Activated B cell treated with CpG ODN at 0.5 μM for 24 hours (primary cell): ENCODE measurements at regions not wholly inside any gene's neighbourhood (a gene's known extent, or its start where the extent isn't known, plus 50 kb on each side); places are given as distances from the start of the nearest gene placed in this dataset.
"Not testable (repeated sequence)": the region's sequence is repeated elsewhere in the genome, so short reads cannot be mapped to it uniquely, and the experiment has no call there.

ENCODE experiments used
- ATAC-seq: fragments of 200-7000 bp; cut with Tn5 transposase; one replicate; pipeline ENCODE4 v1.10.0; 2021; ENCODE audit warnings: low read depth, mild to moderate bottlenecking, moderate library complexity
- CTCF ChIA-PET: fragments of 350-600 bp; sonication (Branson Sonifier 250); formaldehyde crosslinking; loops from one replicate; lab custom pipeline; 2021; ENCODE audit warnings: antibody characterized with exemption; lab: Charles Lee
- POLR2A ChIA-PET: fragments of 350-600 bp; sonication (Branson Sonifier 250); formaldehyde crosslinking; loops from one replicate; lab custom pipeline; 2021; ENCODE audit warnings: antibody characterized with exemption; lab: Charles Lee
- DNase-seq: peaks from one replicate; pipeline ENCODE4 v3.0.0; 2022
- H3K27ac Mint-ChIP-seq: one replicate; pipeline ENCODE4 v1.8.0; 2020; ENCODE audit warnings: mixed read lengths
- H3K27me3 Mint-ChIP-seq: one replicate; pipeline ENCODE4 v1.8.0; 2021; ENCODE audit warnings: mixed read lengths
- H3K36me3 Mint-ChIP-seq: one replicate; pipeline ENCODE4 v1.8.0; 2021; ENCODE audit warnings: low read depth, mixed read lengths
- H3K4me1 Mint-ChIP-seq: one replicate; pipeline ENCODE4 v1.8.0; 2021; ENCODE audit warnings: mixed read lengths
- H3K4me3 Mint-ChIP-seq: one replicate; pipeline ENCODE4 v1.8.0; 2020; ENCODE audit warnings: mild to moderate bottlenecking, mixed read lengths
- H3K9me3 Mint-ChIP-seq: one replicate; pipeline ENCODE4 v1.8.0; 2020; ENCODE audit warnings: mixed read lengths
- intact Hi-C: fragments of 100-400 bp; cut with micrococcal nuclease; formaldehyde crosslinking; loops from one replicate; pipeline ENCODE4 v1.15.1; 2024
- TF ChIP-seq, protein P1 (sequence below): fragments of 200-600 bp; IDR thresholded peaks from one replicate; pipeline ENCODE4 v1.8.0; 2022; ENCODE audit warnings: antibody characterized with exemption, mild to moderate bottlenecking

DNA sequence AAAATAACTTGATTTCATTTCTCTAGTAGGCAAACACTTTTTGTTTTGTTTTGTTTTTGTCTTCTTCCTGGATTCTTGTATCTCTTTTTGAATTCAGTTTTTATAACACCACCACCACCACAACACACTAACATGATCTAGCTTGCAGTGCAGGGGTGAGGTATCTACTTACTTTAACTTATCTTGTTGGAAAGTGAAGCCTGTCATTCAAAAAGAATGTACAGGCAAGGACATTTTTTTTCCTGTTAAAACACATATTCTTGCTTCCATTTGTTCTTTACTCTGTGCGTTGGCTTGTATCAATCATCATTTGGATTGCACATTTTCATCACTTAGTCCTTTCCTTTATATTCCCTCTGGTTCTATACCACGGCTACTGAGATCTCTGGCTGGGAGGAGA is 824.2 kb downstream of the PLCL1 start:
- TF ChIP-seq, protein P1, sequence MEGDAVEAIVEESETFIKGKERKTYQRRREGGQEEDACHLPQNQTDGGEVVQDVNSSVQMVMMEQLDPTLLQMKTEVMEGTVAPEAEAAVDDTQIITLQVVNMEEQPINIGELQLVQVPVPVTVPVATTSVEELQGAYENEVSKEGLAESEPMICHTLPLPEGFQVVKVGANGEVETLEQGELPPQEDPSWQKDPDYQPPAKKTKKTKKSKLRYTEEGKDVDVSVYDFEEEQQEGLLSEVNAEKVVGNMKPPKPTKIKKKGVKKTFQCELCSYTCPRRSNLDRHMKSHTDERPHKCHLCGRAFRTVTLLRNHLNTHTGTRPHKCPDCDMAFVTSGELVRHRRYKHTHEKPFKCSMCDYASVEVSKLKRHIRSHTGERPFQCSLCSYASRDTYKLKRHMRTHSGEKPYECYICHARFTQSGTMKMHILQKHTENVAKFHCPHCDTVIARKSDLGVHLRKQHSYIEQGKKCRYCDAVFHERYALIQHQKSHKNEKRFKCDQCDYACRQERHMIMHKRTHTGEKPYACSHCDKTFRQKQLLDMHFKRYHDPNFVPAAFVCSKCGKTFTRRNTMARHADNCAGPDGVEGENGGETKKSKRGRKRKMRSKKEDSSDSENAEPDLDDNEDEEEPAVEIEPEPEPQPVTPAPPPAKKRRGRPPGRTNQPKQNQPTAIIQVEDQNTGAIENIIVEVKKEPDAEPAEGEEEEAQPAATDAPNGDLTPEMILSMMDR = no peak
- DNase-seq (no peak), ATAC-seq (no peak)
- no peaks in the 10 kb centered on the region for H3K9me3 Mint-ChIP-seq
- POLR2A ChIA-PET = no interaction called here
- intact Hi-C loops = no loop called here
- CTCF ChIA-PET = no interaction called here
- no peaks in the 10 kb centered on the region for H3K27me3 Mint-ChIP-seq
- H3K27ac Mint-ChIP-seq = no peak overlapping the region
- no peaks in the 10 kb centered on the region for H3K4me1 Mint-ChIP-seq
- no peaks in the 10 kb centered on the region for H3K36me3 Mint-ChIP-seq
- H3K4me3 Mint-ChIP-seq = no peak overlapping the region

DNA sequence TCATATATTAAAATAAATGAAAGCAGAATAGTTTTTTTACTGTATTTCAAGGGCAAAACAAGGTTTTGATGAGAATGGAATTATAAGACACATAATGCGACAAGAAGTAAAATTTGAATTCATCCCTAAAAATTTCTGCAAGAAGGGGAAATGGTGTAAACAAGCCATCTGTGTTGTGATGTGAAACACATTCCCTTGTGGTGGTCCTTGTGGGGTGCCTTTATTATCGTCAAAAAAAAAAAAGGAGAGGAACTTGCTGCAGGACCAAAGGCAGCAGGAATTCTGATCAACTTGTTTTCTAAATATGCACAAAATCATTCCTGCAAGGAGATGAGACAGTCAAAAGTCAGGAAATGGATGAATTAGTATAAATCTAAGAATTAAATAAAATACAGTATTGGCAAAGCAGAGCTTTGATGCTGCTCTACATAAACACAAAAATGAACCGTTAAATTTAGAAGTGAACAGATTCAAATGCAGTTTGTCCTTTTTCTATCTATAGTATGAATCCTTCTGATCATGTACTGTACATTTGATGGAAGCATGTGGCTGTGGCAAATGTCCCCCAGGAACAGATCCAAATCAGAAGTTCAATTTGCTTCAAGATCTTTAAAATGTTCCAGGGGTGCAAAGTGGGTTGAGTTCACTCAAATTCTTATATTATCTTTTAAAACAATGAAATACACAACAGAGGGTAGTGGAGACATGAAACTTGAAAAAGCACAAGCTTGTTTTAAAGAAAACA is 818.8 kb downstream of the PLCL1 start:
- TF ChIP-seq, protein P1 = no peak
- no peaks in the 10 kb centered on the region for H3K4me1 Mint-ChIP-seq
- ATAC-seq (no peak), DNase-seq (no peak)
- no peak overlapping the region for H3K27ac Mint-ChIP-seq
- no peaks in the 10 kb centered on the region for H3K36me3 Mint-ChIP-seq
- no peaks in the 10 kb centered on the region for H3K27me3 Mint-ChIP-seq
- CTCF ChIA-PET = no interaction called here
- H3K4me3 Mint-ChIP-seq = no peak overlapping the region
- POLR2A ChIA-PET = no interaction called here
- no peaks in the 10 kb centered on the region for H3K9me3 Mint-ChIP-seq
- intact Hi-C loops = no loop called here

DNA sequence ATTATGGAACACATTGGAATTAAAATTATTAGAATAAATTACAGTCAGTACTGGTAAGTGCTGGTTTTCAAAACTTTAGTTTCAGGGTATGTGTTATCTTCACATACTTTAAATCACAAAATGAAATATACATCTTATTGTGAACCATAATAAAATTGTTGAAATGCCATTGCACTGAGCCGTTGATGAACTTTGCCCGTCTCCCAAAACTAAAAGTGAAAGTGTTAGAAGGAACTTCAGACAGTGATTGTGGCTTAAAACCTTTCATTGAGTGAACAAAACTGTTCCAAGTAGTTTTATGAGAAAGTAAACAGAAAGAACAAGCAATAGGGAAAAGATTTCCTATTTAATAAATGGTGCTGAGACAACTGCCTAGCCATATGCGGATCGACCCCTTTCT is 811.6 kb downstream of the PLCL1 start:
- Mint-ChIP-seq H3K4me3 (no peak overlapping the region), H3K4me1 (no peaks in the 10 kb centered on the region), H3K36me3 (no peaks in the 10 kb centered on the region), H3K9me3 (no peaks in the 10 kb centered on the region), H3K27ac (no peak overlapping the region), H3K27me3 (no peaks in the 10 kb centered on the region)
- ChIA-PET POLR2A (no interaction called here), CTCF (no interaction called here)
- intact Hi-C loops = no loop called here
- TF ChIP-seq, protein P1 = no peak
- no peak for ATAC-seq
- no peak for DNase-seq

DNA sequence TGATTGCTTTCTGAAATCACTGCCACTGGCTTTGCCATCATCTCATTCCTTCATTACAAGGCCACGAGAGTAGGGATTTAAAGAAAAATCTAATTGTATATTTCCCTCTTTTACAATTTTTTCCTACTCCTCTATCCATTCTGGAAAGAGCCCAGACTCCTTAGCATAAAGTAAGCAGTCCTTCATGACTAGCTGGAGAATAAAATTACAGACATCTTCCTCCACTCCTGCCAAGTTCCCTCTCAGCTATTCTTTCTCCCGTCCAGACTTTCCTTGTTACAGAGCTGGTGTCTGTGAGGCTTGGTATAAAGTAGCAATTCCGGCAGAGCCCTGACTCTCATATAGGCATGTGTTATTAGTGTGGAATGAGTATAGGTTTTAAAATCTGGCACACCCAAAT is 806.8 kb downstream of the PLCL1 start:
- ATAC-seq (no peak), DNase-seq (no peak)
- TF ChIP-seq, protein P1 = no peak
- Mint-ChIP-seq H3K4me3 (no peak overlapping the region), H3K36me3 (no peaks in the 10 kb centered on the region), H3K27ac (no peak overlapping the region), H3K27me3 (no peaks in the 10 kb centered on the region), H3K9me3 (no peaks in the 10 kb centered on the region), H3K4me1 (no peaks in the 10 kb centered on the region)
- intact Hi-C loops = no loop called here
- ChIA-PET POLR2A (no interaction called here), CTCF (no interaction called here)

DNA sequence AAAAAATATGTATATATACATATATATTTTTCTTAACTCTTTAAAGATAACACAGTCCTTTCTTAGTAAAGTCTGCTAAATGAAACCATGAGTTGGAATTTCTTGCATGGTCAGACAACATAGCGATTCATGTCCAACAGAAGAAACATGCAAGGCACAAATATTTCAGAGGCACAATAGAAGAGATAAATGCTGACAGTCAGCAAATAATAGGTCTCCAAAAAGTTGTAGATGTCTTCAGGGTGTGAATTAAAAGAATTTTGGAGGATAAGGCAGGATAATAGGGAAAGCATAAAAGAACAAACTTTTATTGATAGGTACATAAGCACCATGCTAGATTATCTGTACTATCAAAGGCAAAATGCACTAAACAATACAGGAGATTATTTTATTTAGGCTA is 800.2 kb downstream of the PLCL1 start:
- H3K27ac Mint-ChIP-seq = no peak overlapping the region
- ATAC-seq (no peak), DNase-seq (no peak)
- TF ChIP-seq, protein P1 = no peak
- POLR2A ChIA-PET = no interaction called here
- no peaks in the 10 kb centered on the region for H3K9me3 Mint-ChIP-seq
- no peaks in the 10 kb centered on the region for H3K36me3 Mint-ChIP-seq
- intact Hi-C loops = no loop called here
- H3K27me3 Mint-ChIP-seq = no peaks in the 10 kb centered on the region
- H3K4me1 Mint-ChIP-seq = no peaks in the 10 kb centered on the region
- CTCF ChIA-PET = no interaction called here
- no peak overlapping the region for H3K4me3 Mint-ChIP-seq

DNA sequence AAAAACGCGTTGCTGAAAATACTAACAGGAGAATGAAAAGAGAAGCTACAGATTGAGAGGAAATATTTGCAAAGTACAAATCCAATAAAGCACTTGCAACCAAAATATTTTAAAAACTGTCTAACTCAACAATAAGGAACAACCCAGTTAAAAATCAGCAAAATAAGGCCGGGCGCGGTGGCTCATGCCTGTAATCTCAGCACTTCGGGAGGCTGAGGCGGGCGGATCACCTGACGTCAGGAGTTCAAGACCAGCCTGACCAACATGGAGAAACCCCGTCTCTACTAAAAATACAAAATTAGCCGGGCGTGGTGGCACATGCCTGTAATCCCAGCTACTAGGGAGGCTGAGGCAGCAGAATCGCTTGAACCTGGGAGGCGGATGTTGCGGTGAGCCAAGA is 798.6 kb downstream of the PLCL1 start:
- POLR2A ChIA-PET, H3K27ac Mint-ChIP-seq, ATAC-seq, DNase-seq, intact Hi-C loops, H3K4me1 Mint-ChIP-seq, H3K4me3 Mint-ChIP-seq, H3K9me3 Mint-ChIP-seq, CTCF ChIA-PET, H3K27me3 Mint-ChIP-seq, H3K36me3 Mint-ChIP-seq: not testable (repeated sequence)
